ENCODE measurements at regions not wholly inside any gene's neighbourhood (a gene's known extent, or its start where the extent isn't known, plus 50 kb on each side); places are given as distances from the start of the nearest gene placed in this dataset.

GRCh38 chr2:103977668-103978067 is 876.2 kb upstream of the POU3F3 start:
- intact Hi-C loops (cut with DNase I), result no loop called here
- ATAC-seq (no peak), DNase-seq (no peak)
- no peaks in the 10 kb centered on the region for H3K4me1 ChIP-seq
- H3K27ac ChIP-seq, result no peak overlapping the region
- H3K36me3 ChIP-seq, result no peaks in the 10 kb centered on the region
- H3K9me3 ChIP-seq, result no peaks in the 10 kb centered on the region
- no peak for TF ChIP-seq CTCF (IDR thresholded peaks at IDR 0.05)
- H3K27me3 ChIP-seq, result no peaks in the 10 kb centered on the region
- no peak overlapping the region for H3K4me3 ChIP-seq

- H3K27me3 ChIP-seq, result no peaks in the 10 kb centered on the region
- no peak overlapping the region for H3K4me3 ChIP-seq
- H3K4me1 ChIP-seq, result no peaks in the 10 kb centered on the region
- no peaks in the 10 kb centered on the region for H3K9me3 ChIP-seq
- DNase-seq (no peak), ATAC-seq (no peak)
- no peak for TF ChIP-seq CTCF (IDR thresholded peaks at IDR 0.05)
- intact Hi-C loops (cut with DNase I), result no loop called here
- no peaks in the 10 kb centered on the region for H3K36me3 ChIP-seq
- H3K27ac ChIP-seq, result no peak overlapping the region
Observed at GRCh38 chr2:103980401-103980800, 873.5 kb upstream of the POU3F3 start.

- no peak for DNase-seq
- H3K27ac ChIP-seq, result no peak overlapping the region
- no peaks in the 10 kb centered on the region for H3K36me3 ChIP-seq
- no peaks in the 10 kb centered on the region for H3K4me1 ChIP-seq
- H3K4me3 ChIP-seq, result no peak overlapping the region
- no peak for ATAC-seq
- no peaks in the 10 kb centered on the region for H3K27me3 ChIP-seq
- H3K9me3 ChIP-seq, result no peaks in the 10 kb centered on the region
- TF ChIP-seq CTCF (IDR thresholded peaks at IDR 0.05), result no peak
- intact Hi-C loops (cut with DNase I), result no loop called here
Observed at GRCh38 chr2:103982691-103983090, 871.2 kb upstream of the POU3F3 start.

GRCh38 chr2:103986001-103986400 is 867.9 kb upstream of the POU3F3 start:
- intact Hi-C loops (cut with DNase I), result no loop called here
- H3K4me1 ChIP-seq, result no peaks in the 10 kb centered on the region
- H3K27ac ChIP-seq, result no peak overlapping the region
- DNase-seq (peak in 1 of 4 donors; percentile 7), ATAC-seq (no peak)
- no peaks in the 10 kb centered on the region for H3K36me3 ChIP-seq
- H3K27me3 ChIP-seq, result no peaks in the 10 kb centered on the region
- TF ChIP-seq CTCF (IDR thresholded peaks at IDR 0.05), result no peak
- no peaks in the 10 kb centered on the region for H3K9me3 ChIP-seq
- no peak overlapping the region for H3K4me3 ChIP-seq

- Histone ChIP-seq H3K36me3 (no peaks in the 10 kb centered on the region), H3K4me1 (no peaks in the 10 kb centered on the region), H3K9me3 (no peaks in the 10 kb centered on the region), H3K27me3 (no peaks in the 10 kb centered on the region), H3K27ac (no peak overlapping the region), H3K4me3 (no peak overlapping the region)
- TF ChIP-seq CTCF (IDR thresholded peaks at IDR 0.05), result no peak
- no peak for DNase-seq
- intact Hi-C loops (cut with DNase I), result no loop called here
- no peak for ATAC-seq
Observed at GRCh38 chr2:103991591-103991990, 862.3 kb upstream of the POU3F3 start.

Measured in left lung (tissue), 4 donors.